Neural cell (in vitro differentiated cells): ENCODE measurements at regions not wholly inside any gene's neighbourhood (a gene's known extent, or its start where the extent isn't known, plus 50 kb on each side); places are given as distances from the start of the nearest gene placed in this dataset.

Experiments
- CTCF ChIP-seq: fragments of 450-650 bp; IDR thresholded peaks from 2 replicates; pipeline ENCODE4 v1.5.1; 2014; ENCODE audit warnings: antibody characterized with exemption, mild to moderate bottlenecking, moderate library complexity; ENCODE audit not compliant: poor library complexity, severe bottlenecking
- EZH2 ChIP-seq: fragments of 200-600, 300-800 bp; shearing (Covaris generic), sonication (generic); IDR thresholded peaks from 2 replicates; pipeline ENCODE4 v1.6.1; 2014; ENCODE audit warnings: antibody characterized with exemption, low read length, borderline replicate concordance, mild to moderate bottlenecking; ENCODE audit not compliant: insufficient read depth, poor library complexity, severe bottlenecking
- RAD21 ChIP-seq: fragments of 450-650 bp; conservative IDR thresholded peaks from 2 replicates; pipeline ENCODE4 v1.6.1; 2014; ENCODE audit warnings: antibody characterized with exemption, mild to moderate bottlenecking, moderate library complexity
- REST ChIP-seq: IDR thresholded peaks from 2 replicates; pipeline ENCODE4 v1.6.1; 2012; ENCODE audit warnings: borderline replicate concordance

- TF ChIP-seq REST (no peak), CTCF (no peak), RAD21 (no peak), EZH2 (no peak)
These were observed 298.1 kb upstream of the N4BP1 start for GRCh38 chr16:48907906-48908634.
